Left ventricle myocardium inferior (tissue), 1 donor: ENCODE measurements at regions not wholly inside any gene's neighbourhood (a gene's known extent, or its start where the extent isn't known, plus 50 kb on each side); places are given as distances from the start of the nearest gene placed in this dataset.

Experiments
- DNase-seq: peaks from one replicate; pipeline ENCODE4 v3.0.0-alpha.2; 2020
- H3K27ac ChIP-seq: fragments of 200-600 bp; replicated peaks from 2 replicates; pipeline ENCODE4 v1.8.0; 2021
- H3K27me3 ChIP-seq: fragments of 200-600 bp; 2 replicates; pipeline ENCODE4 v1.8.0; 2021; ENCODE audit warnings: low read depth
- H3K36me3 ChIP-seq: fragments of 200-600 bp; 2 replicates; pipeline ENCODE4 v1.8.0; 2021
- H3K4me1 ChIP-seq: fragments of 200-600 bp; 2 replicates; pipeline ENCODE4 v1.8.0; 2021
- H3K4me3 ChIP-seq: fragments of 200-600 bp; 2 replicates; pipeline ENCODE4 v1.8.0; 2021; ENCODE audit warnings: mild to moderate bottlenecking, moderate library complexity
- H3K9me3 ChIP-seq: fragments of 200-600 bp; replicated peaks from 2 replicates; pipeline ENCODE4 v1.8.0; 2021
- CTCF ChIP-seq: fragments of 200-600 bp; IDR thresholded peaks from 2 replicates; pipeline ENCODE4 v1.8.0; 2021; ENCODE audit warnings: antibody characterized with exemption, mild to moderate bottlenecking, borderline replicate concordance
- intact Hi-C: fragments of 100-400 bp; cut with micrococcal nuclease; formaldehyde crosslinking; loops from one replicate; pipeline ENCODE4 v1.11.0; 2022
- donor health status: DM: no; HTN: yes; CAD: no; lungs with severe emphysema.

- H3K4me1 ChIP-seq = no peaks in the 10 kb centered on the region
- intact Hi-C loops = no loop called here
- no peak for TF ChIP-seq CTCF
- H3K4me3 ChIP-seq = no peak overlapping the region
- H3K27me3 ChIP-seq = no peaks in the 10 kb centered on the region
- H3K36me3 ChIP-seq = no peaks in the 10 kb centered on the region
- peaks cover 10% of the 10 kb centered on the region for H3K9me3 ChIP-seq
- no peak for DNase-seq
- no peak overlapping the region for H3K27ac ChIP-seq
Observed at GRCh38 chr18:72452328-72452727, 91.8 kb downstream of the CBLN2 start.

GRCh38 chr18:72444798-72445155 is 99.4 kb downstream of the CBLN2 start:
- no peak for TF ChIP-seq CTCF
- Histone ChIP-seq H3K4me1 (no peaks in the 10 kb centered on the region), H3K9me3 (no peaks in the 10 kb centered on the region), H3K27me3 (no peaks in the 10 kb centered on the region), H3K4me3 (no peak overlapping the region), H3K27ac (no peak overlapping the region), H3K36me3 (no peaks in the 10 kb centered on the region)
- DNase-seq = no peak
- intact Hi-C loops = no loop called here

- H3K27me3 ChIP-seq = no peaks in the 10 kb centered on the region
- no peak for DNase-seq
- H3K4me3 ChIP-seq = no peak overlapping the region
- no peaks in the 10 kb centered on the region for H3K36me3 ChIP-seq
- TF ChIP-seq CTCF = no peak
- H3K9me3 ChIP-seq = peaks cover 4% of the 10 kb centered on the region
- intact Hi-C loops = no loop called here
- no peak overlapping the region for H3K27ac ChIP-seq
- H3K4me1 ChIP-seq = no peaks in the 10 kb centered on the region
Observed at GRCh38 chr18:72444111-72444797, 99.9 kb downstream of the CBLN2 start.

- H3K27me3 ChIP-seq = no peaks in the 10 kb centered on the region
- no peak for TF ChIP-seq CTCF
- no peak overlapping the region for H3K27ac ChIP-seq
- H3K4me1 ChIP-seq = no peaks in the 10 kb centered on the region
- intact Hi-C loops = no loop called here
- DNase-seq = no peak
- no peaks in the 10 kb centered on the region for H3K36me3 ChIP-seq
- H3K4me3 ChIP-seq = no peak overlapping the region
- peaks cover 14% of the 10 kb centered on the region for H3K9me3 ChIP-seq
Observed at GRCh38 chr18:72436401-72436800, 107.7 kb downstream of the CBLN2 start.

GRCh38 chr18:72433756-72434155 is 110.4 kb downstream of the CBLN2 start:
- Histone ChIP-seq H3K27ac (no peak overlapping the region), H3K36me3 (no peaks in the 10 kb centered on the region), H3K4me3 (no peak overlapping the region), H3K27me3 (no peaks in the 10 kb centered on the region), H3K9me3 (peaks cover 4% of the 10 kb centered on the region), H3K4me1 (no peaks in the 10 kb centered on the region)
- DNase-seq = no peak
- no peak for TF ChIP-seq CTCF
- intact Hi-C loops = no loop called here

- intact Hi-C loops = no loop called here
- Histone ChIP-seq H3K9me3 (no peaks in the 10 kb centered on the region), H3K27me3 (no peaks in the 10 kb centered on the region), H3K4me1 (no peaks in the 10 kb centered on the region), H3K27ac (no peak overlapping the region), H3K4me3 (no peak overlapping the region), H3K36me3 (no peaks in the 10 kb centered on the region)
- TF ChIP-seq CTCF = no peak
- no peak for DNase-seq
Observed at GRCh38 chr18:72427721-72428120, 116.4 kb downstream of the CBLN2 start.
